DND-41 (cell line): ENCODE measurements at regions not wholly inside any gene's neighbourhood (a gene's known extent, or its start where the extent isn't known, plus 50 kb on each side); places are given as distances from the start of the nearest gene placed in this dataset.

ENCODE experiments used
- ATAC-seq: fragments of 200-7000 bp; cut with Tn5 transposase; 3 replicates; pipeline ENCODE4 v1.9.1; 2021; ENCODE audit warnings: low read depth; ENCODE audit not compliant: insufficient read depth
- DNase-seq: peaks from one replicate; pipeline ENCODE4 v3.0.0-alpha.2; 2020
- H2AFZ ChIP-seq: 2 replicates; pipeline ENCODE4 v1.6.0; 2012; ENCODE audit warnings: low read depth, low read length
- H3K27ac ChIP-seq: 2 replicates; pipeline ENCODE4 v1.5.1; 2012; ENCODE audit warnings: low read length, inconsistent platforms
- H3K27me3 ChIP-seq: fragments of 200-600 bp; sonication (generic); 2 replicates; pipeline ENCODE4 v1.6.0; 2012; ENCODE audit warnings: low read length, mild to moderate bottlenecking, inconsistent platforms; ENCODE audit not compliant: insufficient read depth, poor library complexity
- H3K36me3 ChIP-seq: 2 replicates; pipeline ENCODE4 v1.5.1; 2012; ENCODE audit warnings: low read length, inconsistent platforms; ENCODE audit not compliant: insufficient read depth
- H3K4me1 ChIP-seq: 2 replicates; pipeline ENCODE4 v1.5.1; 2012; ENCODE audit warnings: mild to moderate bottlenecking, low read length; ENCODE audit not compliant: insufficient read depth
- H3K4me2 ChIP-seq: 2 replicates; pipeline ENCODE4 v1.6.0; 2012; ENCODE audit warnings: mild to moderate bottlenecking, moderate library complexity, low read length, inconsistent platforms; ENCODE audit not compliant: insufficient read depth
- H3K4me3 ChIP-seq, 2 experiments: fragments of 200-600 bp in 1 of 2; shearing (Covaris generic) in 1 of 2; 2 replicates each; pipeline ENCODE4 v1.5.1; 2012 to 2016; ENCODE audit warnings: inconsistent platforms in 2 of 2, low read length in 2 of 2, mild to moderate bottlenecking in 2 of 2, low read depth in 1 of 2, moderate library complexity in 1 of 2
- H3K79me2 ChIP-seq: 2 replicates; pipeline ENCODE4 v1.6.0; 2012; ENCODE audit warnings: low read length, inconsistent platforms; ENCODE audit not compliant: insufficient read depth
- H3K9ac ChIP-seq: 2 replicates; pipeline ENCODE4 v1.6.0; 2012; ENCODE audit warnings: low read depth, mild to moderate bottlenecking, inconsistent platforms, low read length, moderate library complexity
- H3K9me3 ChIP-seq: 2 replicates; pipeline ENCODE4 v1.5.1; 2012; ENCODE audit warnings: low read length, moderate library complexity, mild to moderate bottlenecking, inconsistent platforms; ENCODE audit not compliant: insufficient read depth, severe bottlenecking
- H4K20me1 ChIP-seq: 2 replicates; pipeline ENCODE4 v1.6.0; 2012; ENCODE audit warnings: low read length; ENCODE audit not compliant: insufficient read depth
- CTCF ChIP-seq: IDR thresholded peaks from 2 replicates; pipeline ENCODE4 v1.5.1; 2012; ENCODE audit warnings: borderline replicate concordance, low read length, moderate library complexity, mild to moderate bottlenecking; ENCODE audit not compliant: poor library complexity, severe bottlenecking; ENCODE audit errors: extremely low read depth
- EZH2 ChIP-seq: IDR thresholded peaks from 3 replicates; pipeline ENCODE4 v1.6.1; 2012; ENCODE audit warnings: borderline replicate concordance, low read depth, mild to moderate bottlenecking, moderate library complexity, low read length, inconsistent platforms; ENCODE audit not compliant: severe bottlenecking

- Histone ChIP-seq H3K36me3 (no peaks in the 10 kb centered on the region), H3K9me3 (peaks cover 2% of the 10 kb centered on the region), H3K27ac (no peak overlapping the region), H3K79me2 (no peaks in the 10 kb centered on the region), H2AFZ (no peak overlapping the region), H4K20me1 (no peaks in the 10 kb centered on the region), H3K27me3 (no peaks in the 10 kb centered on the region), H3K4me2 (no peak overlapping the region), H3K4me3 (no peak overlapping the region), H3K9ac (no peak overlapping the region), H3K4me1 (peaks cover 2% of the 10 kb centered on the region; the same call in 1 of the 2 replicates)
- DNase-seq (no peak), ATAC-seq (no peak)
- TF ChIP-seq EZH2 (no peak), CTCF (no peak)
These were observed 323.8 kb downstream of the FBXW7 start for GRCh38 chr4:152211936-152212653.

- no peak for ATAC-seq
These were observed 326.0 kb downstream of the FBXW7 start for GRCh38 chr4:152209772-152210493.

GRCh38 chr4:152207378-152207720, 328.5 kb downstream of the FBXW7 start:
- no peak for ATAC-seq
- H3K4me2 ChIP-seq = no peak overlapping the region
- H2AFZ ChIP-seq = no peak overlapping the region
- H3K4me1 ChIP-seq = peaks cover 9% of the 10 kb centered on the region; the same call in 1 of the 2 replicates
- no peaks in the 10 kb centered on the region for H3K79me2 ChIP-seq
- no peaks in the 10 kb centered on the region for H3K27me3 ChIP-seq
- no peaks in the 10 kb centered on the region for H4K20me1 ChIP-seq
- TF ChIP-seq EZH2 = no peak
- no peak for TF ChIP-seq CTCF
- H3K27ac ChIP-seq = no peak overlapping the region
- no peak overlapping the region for H3K4me3 ChIP-seq
- H3K9me3 ChIP-seq = no peaks in the 10 kb centered on the region
- H3K9ac ChIP-seq = no peak overlapping the region
- no peak for DNase-seq
- no peaks in the 10 kb centered on the region for H3K36me3 ChIP-seq

More at GRCh38 chr4:152209772-152210493, 326.0 kb downstream of the FBXW7 start:
- H3K9ac ChIP-seq = no peak overlapping the region
- DNase-seq = no peak
- no peak overlapping the region for H3K4me2 ChIP-seq
- peaks cover 9% of the 10 kb centered on the region; the same call in 1 of the 2 replicates for H3K4me1 ChIP-seq
- no peak overlapping the region for H3K27ac ChIP-seq
- no peak overlapping the region for H3K4me3 ChIP-seq
- no peaks in the 10 kb centered on the region for H3K36me3 ChIP-seq
- TF ChIP-seq CTCF = no peak
- TF ChIP-seq EZH2 = no peak
- no peak overlapping the region for H2AFZ ChIP-seq
- H4K20me1 ChIP-seq = no peaks in the 10 kb centered on the region
- no peaks in the 10 kb centered on the region for H3K79me2 ChIP-seq
- H3K27me3 ChIP-seq = no peaks in the 10 kb centered on the region
- H3K9me3 ChIP-seq = no peaks in the 10 kb centered on the region
